SK-N-DZ (cell line): ENCODE measurements at regions not wholly inside any gene's neighbourhood (a gene's known extent, or its start where the extent isn't known, plus 50 kb on each side); places are given as distances from the start of the nearest gene placed in this dataset.

ENCODE experiments used
- DNase-seq: peaks from one replicate; pipeline ENCODE4 v3.0.0-alpha.2; 2015; ENCODE audit warnings: low spot score
- small RNA-seq, 2 experiments: library from RNA; depleted of rRNA; stranded (forward); fragments of <200 nt; gene quantifications; one replicate each; pipeline ENCODE3, GENCODE V24; 2014

DNA sequence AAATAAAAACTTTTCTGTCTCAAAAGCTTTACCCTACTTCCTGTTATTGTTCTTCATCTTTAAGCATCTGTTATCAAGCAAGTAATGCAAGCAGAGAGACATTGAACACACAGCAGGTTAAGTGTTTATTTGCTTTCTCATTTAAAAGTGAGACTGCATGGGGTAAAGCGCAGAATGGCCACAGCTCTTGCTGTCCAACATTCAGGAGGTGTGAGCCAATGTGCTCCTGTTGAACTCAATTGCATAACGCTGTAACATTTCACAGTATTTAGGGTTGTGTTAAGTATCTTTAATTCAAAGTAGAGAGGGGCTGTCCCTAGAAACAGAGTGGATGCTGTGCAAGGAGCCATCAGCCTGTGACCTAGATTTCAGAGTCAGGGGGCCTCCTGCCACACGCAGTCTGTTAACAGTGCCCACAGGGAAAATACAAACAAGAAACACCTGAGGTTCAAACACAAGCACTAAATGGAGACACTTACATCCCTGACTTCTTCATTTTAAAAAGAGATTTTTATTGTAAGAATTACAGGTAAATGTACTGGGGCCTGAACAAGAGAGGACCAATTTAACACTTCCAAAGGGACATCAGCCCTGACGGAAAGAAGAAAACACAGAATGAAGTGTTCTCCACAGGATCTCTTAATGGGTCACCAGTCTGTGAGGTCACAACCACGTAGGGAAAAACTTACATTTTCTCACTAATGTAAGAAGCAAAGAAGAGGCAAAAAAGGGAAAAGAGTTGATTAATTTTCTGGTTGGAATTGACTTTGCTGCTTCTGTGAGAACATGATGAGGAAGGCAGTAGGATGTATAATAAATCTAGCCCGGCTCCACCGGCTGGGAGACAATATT is 815.1 kb downstream of the VGLL3 start:
- DNase-seq, result no peak

DNA sequence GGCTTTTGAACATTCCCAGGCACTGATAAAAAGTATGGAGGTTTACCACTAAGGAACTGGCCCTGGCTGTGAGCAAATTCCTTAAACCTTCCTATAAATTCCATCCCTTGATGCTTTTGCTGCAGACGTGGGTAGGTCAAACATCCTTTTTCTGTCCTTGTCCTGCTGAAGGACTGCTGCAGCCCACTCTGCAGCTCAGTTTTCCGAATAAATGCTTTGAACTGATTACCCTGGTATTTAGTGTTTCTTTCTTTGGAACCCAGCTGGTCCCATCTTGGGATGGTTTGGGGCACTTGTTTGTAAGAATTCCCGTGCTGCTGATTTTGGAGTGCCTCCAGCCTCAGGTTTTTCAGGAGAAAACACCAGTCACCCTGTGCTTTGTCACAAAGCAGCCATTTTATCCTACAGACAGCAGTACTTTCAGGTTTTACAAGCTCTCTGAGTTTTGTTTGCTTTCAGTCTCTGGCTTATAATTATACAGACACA is 815.9 kb downstream of the VGLL3 start:
- no peak for DNase-seq

DNA sequence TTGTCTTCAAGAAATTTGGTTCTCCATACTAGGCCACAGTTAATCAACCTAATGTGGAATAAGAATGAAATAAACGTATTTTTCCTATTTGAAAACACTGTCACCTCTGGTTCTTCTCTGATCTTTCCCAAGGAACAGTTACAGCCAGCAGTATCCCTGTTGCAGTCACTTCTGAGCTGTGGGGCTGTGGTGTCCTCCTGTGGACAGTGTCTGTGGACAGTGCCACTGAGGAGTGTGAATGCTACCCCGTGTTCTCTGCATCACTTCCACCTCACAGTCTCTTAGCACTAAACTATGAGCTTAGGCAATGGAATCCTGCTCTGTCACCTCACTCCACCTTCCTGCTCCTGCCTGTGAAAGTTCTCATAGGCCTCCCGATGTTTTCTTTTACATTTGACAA is 817.5 kb downstream of the VGLL3 start:
- DNase-seq, result no peak

DNA sequence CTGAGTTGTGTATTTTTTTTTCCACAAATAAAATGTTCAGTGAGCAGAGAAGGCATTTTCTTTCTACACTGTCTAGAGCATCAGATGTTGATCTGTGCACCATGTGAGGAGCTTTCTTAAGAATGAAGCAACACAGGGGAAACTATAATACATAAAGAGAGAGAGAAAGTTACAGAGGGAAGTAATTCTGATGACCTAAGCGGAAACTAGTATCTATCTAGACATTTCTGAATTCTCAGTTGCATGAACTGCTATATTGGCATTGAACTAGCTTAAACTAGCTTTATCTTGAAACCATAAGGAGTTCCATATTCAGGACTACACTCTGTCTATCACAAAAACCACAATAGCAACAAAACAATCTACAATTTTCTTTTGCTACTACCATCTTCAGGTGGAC is 822.4 kb downstream of the VGLL3 start:
- DNase-seq, result no peak

DNA sequence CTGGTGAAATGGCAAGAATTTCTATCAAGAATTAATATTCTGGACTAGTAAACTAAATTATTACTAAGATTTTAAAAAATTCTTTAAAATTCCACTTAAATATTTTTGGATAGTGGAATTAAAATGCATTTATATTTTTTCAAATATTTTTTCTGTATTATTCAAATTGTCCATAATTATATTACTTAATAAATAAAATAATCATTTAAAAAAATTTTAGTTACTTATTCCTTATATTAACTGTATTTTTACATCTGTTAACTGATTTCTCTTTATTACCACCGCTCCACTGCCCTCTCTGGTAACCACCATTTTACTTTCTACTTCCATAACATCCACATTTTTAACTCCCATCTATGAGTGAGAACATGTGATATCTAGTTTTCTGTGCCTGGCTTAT is 828.4 kb downstream of the VGLL3 start:
- no peak for DNase-seq

DNA sequence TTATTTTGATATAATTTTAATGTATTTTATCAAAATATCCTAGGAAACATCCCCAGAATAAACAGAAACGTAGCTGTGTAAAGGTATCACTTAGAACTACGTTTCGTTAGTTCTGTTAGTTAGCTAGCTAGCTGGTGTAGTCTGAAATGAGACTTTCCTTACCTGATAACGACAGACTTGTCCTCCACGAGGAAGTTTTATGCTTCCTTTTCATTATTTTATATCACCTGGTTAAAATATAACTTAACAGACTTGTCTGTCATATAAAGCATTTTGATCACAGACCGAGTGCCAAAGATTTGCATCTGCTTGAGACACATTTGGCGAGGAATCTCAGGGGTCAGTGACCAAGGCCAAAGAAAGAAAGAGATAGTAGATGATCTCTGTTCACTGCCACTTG is 829.5 kb downstream of the VGLL3 start:
- no peak for DNase-seq

DNA sequence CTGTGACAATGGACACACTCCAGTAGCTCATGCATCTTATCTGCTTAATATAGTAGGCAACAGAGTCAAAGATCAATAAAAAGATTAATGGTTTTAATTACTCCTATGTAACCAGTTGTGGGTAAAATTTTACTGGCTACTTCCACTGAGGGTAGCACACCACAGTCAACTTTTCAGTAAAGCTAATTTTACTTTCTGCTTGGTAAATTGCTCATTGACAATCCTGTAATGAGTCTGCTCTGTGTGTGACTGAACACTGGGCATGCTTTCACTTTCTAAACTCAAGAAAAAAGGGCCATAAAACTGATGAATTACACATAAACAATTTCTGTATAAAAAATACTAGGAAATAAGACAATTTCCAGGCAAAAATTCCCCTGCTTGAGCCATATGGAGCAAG is 838.3 kb downstream of the VGLL3 start:
- no peak for DNase-seq

GRCh38 chr3:86149054-86149453 is 841.9 kb downstream of the VGLL3 start:
- no peak for DNase-seq

- DNase-seq, result no peak
Measured at GRCh38 chr3:86147119-86147518, 843.8 kb downstream of the VGLL3 start.

DNA sequence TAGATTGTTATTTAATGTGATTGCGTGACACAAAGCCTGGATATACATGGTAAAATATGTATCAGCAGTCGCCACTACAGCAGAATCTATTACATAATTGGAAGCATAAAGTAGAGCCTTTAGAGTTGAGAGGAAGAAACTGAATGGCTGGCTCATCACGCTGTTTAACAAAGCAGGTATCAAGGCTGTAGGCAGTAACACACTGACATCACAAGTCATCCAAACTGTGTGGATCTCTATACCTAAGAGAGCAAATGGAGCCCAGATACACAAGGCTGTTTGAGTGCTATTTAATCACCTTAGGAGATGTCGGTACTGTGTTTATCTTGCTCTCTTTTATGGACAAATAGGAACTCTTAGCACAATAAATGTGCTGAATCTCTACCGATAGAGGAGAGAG is 864.4 kb downstream of the VGLL3 start:
- DNase-seq, result no peak

Small RNAs in the stretch of these regions (small RNA-seq; reads per million reads assigned to genes)
- gene AC108706.1, result 0 reads per million in 2 experiments
- 0 reads per million in 2 experiments for gene RNU6-1129P
